HG02938 (cell line): ENCODE measurements at regions not wholly inside any gene's neighbourhood (a gene's known extent, or its start where the extent isn't known, plus 50 kb on each side); places are given as distances from the start of the nearest gene placed in this dataset.
A peak's percentile ranks its signal among the peaks of the same experiment; 100 is the strongest.

Source experiments
- ATAC-seq: cut with Tn5 transposase; IDR thresholded peaks from one replicate; pipeline ENCODE4 v1.9.1; 2021; ENCODE audit warnings: mild to moderate bottlenecking, moderate library complexity; ENCODE audit not compliant: unreplicated experiment

GRCh38 chr3:6132684-6133432 is 728.1 kb upstream of the GRM7 start:
- ATAC-seq: peak; percentile 56

GRCh38 chr3:6142707-6143106 is 718.2 kb upstream of the GRM7 start:
- no peak for ATAC-seq

- ATAC-seq: no peak
Observed at GRCh38 chr3:6147883-6148282, 713.0 kb upstream of the GRM7 start.

GRCh38 chr3:6155650-6156338 is 705.1 kb upstream of the GRM7 start:
- no peak for ATAC-seq

GRCh38 chr3:6165951-6166350 is 695.0 kb upstream of the GRM7 start:
- no peak for ATAC-seq

- no peak for ATAC-seq
Observed at GRCh38 chr3:6168256-6168655, 692.7 kb upstream of the GRM7 start.

- ATAC-seq: no peak
Observed at GRCh38 chr3:6172871-6173642, 687.9 kb upstream of the GRM7 start.

- ATAC-seq: no peak
Observed at GRCh38 chr3:6177417-6177816, 683.5 kb upstream of the GRM7 start.

- ATAC-seq: no peak
Observed at GRCh38 chr3:6179761-6180160, 681.2 kb upstream of the GRM7 start.

- no peak for ATAC-seq
Observed at GRCh38 chr3:6180171-6180570, 680.7 kb upstream of the GRM7 start.

GRCh38 chr3:6182476-6182875 is 678.4 kb upstream of the GRM7 start:
- no peak for ATAC-seq

GRCh38 chr3:6182909-6183308 is 678.0 kb upstream of the GRM7 start:
- ATAC-seq: no peak

- no peak for ATAC-seq
Observed at GRCh38 chr3:6189384-6189783, 671.5 kb upstream of the GRM7 start.

GRCh38 chr3:6204891-6205290 is 656.0 kb upstream of the GRM7 start:
- ATAC-seq: no peak

GRCh38 chr3:6216135-6217026 is 644.5 kb upstream of the GRM7 start:
- ATAC-seq: no peak

GRCh38 chr3:6220447-6220846 is 640.5 kb upstream of the GRM7 start:
- no peak for ATAC-seq

GRCh38 chr3:6222069-6222468 is 638.8 kb upstream of the GRM7 start:
- ATAC-seq: no peak

- ATAC-seq: no peak
Observed at GRCh38 chr3:6223572-6223971, 637.3 kb upstream of the GRM7 start.

- ATAC-seq: peak; percentile 66
Observed at GRCh38 chr3:6228958-6229683, 631.8 kb upstream of the GRM7 start.

- ATAC-seq: peak; percentile 41
Observed at GRCh38 chr3:6229778-6230410, 631.0 kb upstream of the GRM7 start.
